ENCODE measurements at regions not wholly inside any gene's neighbourhood (a gene's known extent, or its start where the extent isn't known, plus 50 kb on each side); places are given as distances from the start of the nearest gene placed in this dataset.

DNA sequence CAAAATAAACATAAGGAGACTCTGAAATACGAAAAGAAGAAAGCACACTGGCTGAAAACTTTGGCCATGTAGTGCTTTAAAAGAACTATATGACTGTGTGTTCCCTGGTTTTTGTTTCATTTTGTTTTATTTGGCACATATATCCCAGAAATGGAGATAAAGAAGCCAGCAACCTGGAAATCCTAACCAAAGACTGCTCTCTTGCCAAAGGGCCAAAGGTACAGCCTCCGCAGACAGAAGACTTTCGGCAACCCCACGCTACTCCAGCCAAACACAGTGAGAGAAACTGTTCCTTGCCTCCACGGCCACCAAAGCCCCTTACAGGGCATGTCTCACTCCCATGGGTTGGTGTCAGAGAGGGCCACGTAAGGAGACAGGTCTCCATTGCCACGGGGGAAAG, 381.2 kb upstream of the NETO1 start:
- Histone ChIP-seq H3K4me1 (ENCODE audit: control insufficient read depth in 1 of 2, insufficient read depth in 2 of 2, low read length in 2 of 2) (no peaks in the 10 kb centered on the region), H3K27ac (ENCODE audit: low read length) (no peak overlapping the region), H3K36me3 (ENCODE audit: control insufficient read depth in 1 of 2, insufficient read depth in 2 of 2, low read length in 2 of 2) (no peaks in the 10 kb centered on the region), H3K9me3 (ENCODE audit: control insufficient read depth in 1 of 2, low read length in 2 of 2) (no peaks in the 10 kb centered on the region), H3K4me3 (ENCODE audit: low read depth in 1 of 2, low read length in 2 of 2) (no peak overlapping the region), H3K27me3 (ENCODE audit: low read depth, low read length) (no peaks in the 10 kb centered on the region)

DNA sequence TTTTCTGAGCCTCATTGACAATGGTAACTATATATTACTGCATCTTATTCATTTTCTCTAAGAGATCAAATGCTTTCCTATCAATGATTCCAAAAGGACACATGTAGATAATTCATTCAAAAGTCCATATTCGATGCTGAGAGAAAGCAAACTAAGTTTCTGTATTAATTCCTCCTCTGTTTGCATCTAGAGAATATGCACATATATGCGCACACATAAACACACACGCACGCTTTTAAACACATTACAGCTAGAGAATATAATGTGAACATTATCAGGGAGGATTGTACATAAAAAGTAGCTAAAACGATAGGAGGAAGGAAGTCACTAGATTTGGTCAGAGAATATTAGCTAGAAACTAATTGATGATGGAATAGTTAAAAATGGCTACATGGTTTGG, 379.0 kb upstream of the NETO1 start:
- H3K36me3 ChIP-seq (ENCODE audit: control insufficient read depth in 1 of 2, insufficient read depth in 2 of 2, low read length in 2 of 2), result no peaks in the 10 kb centered on the region
- H3K4me1 ChIP-seq (ENCODE audit: control insufficient read depth in 1 of 2, insufficient read depth in 2 of 2, low read length in 2 of 2), result no peaks in the 10 kb centered on the region
- no peaks in the 10 kb centered on the region for H3K27me3 ChIP-seq (ENCODE audit: low read depth, low read length)
- H3K9me3 ChIP-seq (ENCODE audit: control insufficient read depth in 1 of 2, low read length in 2 of 2), result no peaks in the 10 kb centered on the region
- no peak overlapping the region for H3K4me3 ChIP-seq (ENCODE audit: low read depth in 1 of 2, low read length in 2 of 2)
- no peak overlapping the region for H3K27ac ChIP-seq (ENCODE audit: low read length)

DNA sequence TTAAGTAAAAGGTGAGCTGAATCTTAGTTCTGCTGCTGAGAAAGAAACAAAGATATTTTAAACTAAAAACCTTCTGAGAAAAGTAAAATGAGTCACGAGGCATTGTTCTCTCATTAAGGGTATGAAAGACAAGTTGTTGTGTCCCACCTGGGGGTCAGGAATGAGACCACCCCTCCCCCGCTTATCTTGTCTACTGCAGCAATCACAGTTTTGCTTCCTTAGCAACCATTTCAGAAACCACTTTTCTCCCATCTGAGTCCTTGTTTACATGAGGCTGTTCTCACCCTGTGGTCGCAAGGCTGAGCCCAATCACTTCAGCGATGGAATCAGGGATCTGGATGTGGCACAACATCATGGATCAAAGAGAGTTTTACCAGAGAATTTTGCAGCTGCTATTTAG, 377.6 kb upstream of the NETO1 start:
- no peaks in the 10 kb centered on the region for H3K36me3 ChIP-seq (ENCODE audit: control insufficient read depth in 1 of 2, insufficient read depth in 2 of 2, low read length in 2 of 2)
- H3K27me3 ChIP-seq (ENCODE audit: low read depth, low read length), result no peaks in the 10 kb centered on the region
- H3K4me1 ChIP-seq (ENCODE audit: control insufficient read depth in 1 of 2, insufficient read depth in 2 of 2, low read length in 2 of 2), result no peaks in the 10 kb centered on the region
- no peak overlapping the region for H3K4me3 ChIP-seq (ENCODE audit: low read depth in 1 of 2, low read length in 2 of 2)
- no peaks in the 10 kb centered on the region for H3K9me3 ChIP-seq (ENCODE audit: control insufficient read depth in 1 of 2, low read length in 2 of 2)
- no peak overlapping the region for H3K27ac ChIP-seq (ENCODE audit: low read length)

DNA sequence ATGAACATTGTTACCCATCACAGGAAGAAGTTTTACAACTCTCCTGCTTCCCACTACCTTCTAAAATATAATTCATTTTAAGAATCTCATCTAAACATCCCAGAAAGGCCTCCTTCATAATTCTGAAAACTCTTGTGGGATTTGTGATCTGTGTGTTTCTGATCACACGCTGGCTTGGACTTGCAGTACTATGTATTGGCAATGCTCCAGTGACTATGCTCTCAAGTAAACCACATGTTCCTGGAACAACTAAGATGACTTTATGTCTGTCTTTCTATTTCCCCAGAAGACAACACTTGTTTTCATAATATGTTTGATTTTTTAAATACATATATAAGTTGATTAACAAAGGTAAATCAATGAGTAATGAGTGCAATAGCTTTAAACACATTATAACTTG, 376.6 kb upstream of the NETO1 start:
- no peaks in the 10 kb centered on the region for H3K4me1 ChIP-seq (ENCODE audit: control insufficient read depth in 1 of 2, insufficient read depth in 2 of 2, low read length in 2 of 2)
- no peak overlapping the region for H3K27ac ChIP-seq (ENCODE audit: low read length)
- no peaks in the 10 kb centered on the region for H3K36me3 ChIP-seq (ENCODE audit: control insufficient read depth in 1 of 2, insufficient read depth in 2 of 2, low read length in 2 of 2)
- H3K27me3 ChIP-seq (ENCODE audit: low read depth, low read length), result no peaks in the 10 kb centered on the region
- no peaks in the 10 kb centered on the region for H3K9me3 ChIP-seq (ENCODE audit: control insufficient read depth in 1 of 2, low read length in 2 of 2)
- H3K4me3 ChIP-seq (ENCODE audit: low read depth in 1 of 2, low read length in 2 of 2), result no peak overlapping the region

DNA sequence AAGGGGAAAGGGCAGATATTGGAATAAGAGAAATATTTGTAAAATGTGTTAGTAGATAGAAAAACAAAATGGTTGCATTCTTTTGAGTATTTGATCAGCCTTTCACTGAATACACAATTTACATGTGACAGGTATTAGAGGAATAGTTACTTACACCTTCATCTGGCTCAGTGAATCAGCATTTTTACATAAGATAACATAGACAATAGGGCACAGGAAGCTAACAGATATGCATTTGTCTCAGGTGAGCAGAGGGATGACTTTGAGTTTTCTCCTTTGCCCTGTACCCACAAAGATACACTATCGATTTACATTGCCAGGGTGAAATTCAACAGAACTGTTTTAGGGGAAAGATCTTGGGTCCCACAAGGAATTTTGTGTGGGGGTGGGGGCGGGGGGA, 373.1 kb upstream of the NETO1 start:
- Histone ChIP-seq H3K4me3 (ENCODE audit: low read depth in 1 of 2, low read length in 2 of 2) (no peak overlapping the region), H3K9me3 (ENCODE audit: control insufficient read depth in 1 of 2, low read length in 2 of 2) (no peaks in the 10 kb centered on the region), H3K4me1 (ENCODE audit: control insufficient read depth in 1 of 2, insufficient read depth in 2 of 2, low read length in 2 of 2) (no peaks in the 10 kb centered on the region), H3K27ac (ENCODE audit: low read length) (no peak overlapping the region), H3K27me3 (ENCODE audit: low read depth, low read length) (no peaks in the 10 kb centered on the region), H3K36me3 (ENCODE audit: control insufficient read depth in 1 of 2, insufficient read depth in 2 of 2, low read length in 2 of 2) (no peaks in the 10 kb centered on the region)

DNA sequence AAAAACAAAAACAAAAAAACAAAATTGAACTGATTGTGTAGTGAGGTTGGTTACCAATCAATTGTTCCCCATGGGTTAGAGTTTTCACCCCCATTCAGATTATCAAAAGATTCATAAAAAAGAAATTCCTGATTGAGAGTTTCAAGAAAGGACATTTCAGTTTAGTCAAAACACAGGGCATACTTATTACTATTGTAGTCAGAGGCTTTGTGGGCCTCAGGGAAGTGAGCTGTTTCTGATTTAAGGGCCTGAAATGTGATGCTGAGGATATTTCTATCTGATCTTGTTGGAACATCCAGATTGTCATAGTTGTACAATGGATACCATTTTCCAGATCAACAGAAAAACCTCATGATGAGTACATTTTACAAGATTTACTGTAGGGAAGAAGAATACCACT, 368.1 kb upstream of the NETO1 start:
- Histone ChIP-seq H3K4me3 (ENCODE audit: low read depth in 1 of 2, low read length in 2 of 2) (no peak overlapping the region), H3K27me3 (ENCODE audit: low read depth, low read length) (no peaks in the 10 kb centered on the region), H3K27ac (ENCODE audit: low read length) (no peak overlapping the region), H3K4me1 (ENCODE audit: control insufficient read depth in 1 of 2, insufficient read depth in 2 of 2, low read length in 2 of 2) (no peaks in the 10 kb centered on the region), H3K9me3 (ENCODE audit: control insufficient read depth in 1 of 2, low read length in 2 of 2) (no peaks in the 10 kb centered on the region), H3K36me3 (ENCODE audit: control insufficient read depth in 1 of 2, insufficient read depth in 2 of 2, low read length in 2 of 2) (no peaks in the 10 kb centered on the region)

DNA sequence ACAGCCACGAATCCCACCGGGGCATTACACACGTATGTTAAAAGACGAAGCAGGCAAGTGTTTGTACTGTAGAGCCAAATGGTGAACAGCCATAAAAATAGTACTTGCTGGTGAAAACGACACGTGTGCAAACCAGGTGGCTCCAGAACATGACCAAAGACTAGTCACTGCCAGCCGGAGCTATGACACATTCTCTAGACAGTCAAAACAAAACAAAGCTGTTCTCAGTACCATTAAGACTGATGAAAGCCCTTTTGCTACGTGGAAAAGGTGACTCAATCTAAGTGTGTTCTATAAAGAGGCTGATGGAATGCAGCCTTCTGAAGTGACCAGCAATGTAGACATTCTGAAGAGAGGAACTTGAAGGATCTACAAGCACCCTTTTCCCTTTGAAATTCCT, 367.7 kb upstream of the NETO1 start:
- Histone ChIP-seq H3K4me1 (ENCODE audit: control insufficient read depth in 1 of 2, insufficient read depth in 2 of 2, low read length in 2 of 2) (no peaks in the 10 kb centered on the region), H3K4me3 (ENCODE audit: low read depth in 1 of 2, low read length in 2 of 2) (no peak overlapping the region), H3K27ac (ENCODE audit: low read length) (no peak overlapping the region), H3K36me3 (ENCODE audit: control insufficient read depth in 1 of 2, insufficient read depth in 2 of 2, low read length in 2 of 2) (no peaks in the 10 kb centered on the region), H3K27me3 (ENCODE audit: low read depth, low read length) (no peaks in the 10 kb centered on the region), H3K9me3 (ENCODE audit: control insufficient read depth in 1 of 2, low read length in 2 of 2) (no peaks in the 10 kb centered on the region)

DNA sequence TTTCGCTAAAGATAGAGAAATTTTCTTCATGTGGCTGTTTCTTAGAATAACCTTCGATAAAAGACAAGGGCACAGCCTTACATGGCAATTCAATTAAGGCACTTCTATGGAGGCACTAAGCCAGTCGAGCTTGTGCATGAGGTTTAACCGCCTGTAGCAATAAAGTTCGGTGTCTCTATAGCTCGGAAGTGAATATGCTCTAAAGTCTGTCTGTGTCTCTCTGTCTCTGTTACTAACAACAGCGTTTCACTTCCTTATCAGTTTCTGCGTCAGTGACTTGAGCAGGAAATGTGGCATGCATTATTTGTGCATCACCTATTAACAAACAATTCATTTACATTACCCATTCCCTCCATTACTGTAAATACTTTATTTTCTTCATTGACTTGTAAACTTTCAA, 365.1 kb upstream of the NETO1 start:
- no peaks in the 10 kb centered on the region for H3K27me3 ChIP-seq (ENCODE audit: low read depth, low read length)
- H3K4me1 ChIP-seq (ENCODE audit: control insufficient read depth in 1 of 2, insufficient read depth in 2 of 2, low read length in 2 of 2), result no peaks in the 10 kb centered on the region
- no peaks in the 10 kb centered on the region for H3K9me3 ChIP-seq (ENCODE audit: control insufficient read depth in 1 of 2, low read length in 2 of 2)
- H3K36me3 ChIP-seq (ENCODE audit: control insufficient read depth in 1 of 2, insufficient read depth in 2 of 2, low read length in 2 of 2), result no peaks in the 10 kb centered on the region
- no peak overlapping the region for H3K27ac ChIP-seq (ENCODE audit: low read length)
- H3K4me3 ChIP-seq (ENCODE audit: low read depth in 1 of 2, low read length in 2 of 2), result no peak overlapping the region

DNA sequence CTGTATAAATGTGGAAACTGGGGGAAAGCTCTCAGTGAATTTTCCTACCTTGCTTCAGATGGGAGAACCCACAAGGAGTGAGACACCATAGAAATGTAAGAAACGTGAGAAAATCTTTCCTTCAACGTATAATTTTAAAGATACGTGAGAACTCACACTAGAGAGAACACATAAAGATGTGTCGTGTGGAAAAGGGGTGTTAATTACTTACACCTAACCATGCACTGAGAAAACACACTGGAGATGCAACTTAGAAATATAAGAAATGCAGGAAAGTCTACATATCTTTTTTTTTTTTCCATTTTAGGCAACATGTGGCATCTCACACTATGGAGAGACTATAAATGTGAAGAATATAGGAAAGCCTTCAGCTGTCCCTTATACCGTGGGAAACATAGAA, 352.9 kb upstream of the NETO1 start:
- Histone ChIP-seq H3K27me3 (ENCODE audit: low read depth, low read length) (no peaks in the 10 kb centered on the region), H3K4me3 (ENCODE audit: low read depth in 1 of 2, low read length in 2 of 2) (no peak overlapping the region), H3K9me3 (ENCODE audit: control insufficient read depth in 1 of 2, low read length in 2 of 2) (peaks cover 0 to 21% of the 10 kb centered on the region in 2 donors), H3K4me1 (ENCODE audit: control insufficient read depth in 1 of 2, insufficient read depth in 2 of 2, low read length in 2 of 2) (no peaks in the 10 kb centered on the region), H3K36me3 (ENCODE audit: control insufficient read depth in 1 of 2, insufficient read depth in 2 of 2, low read length in 2 of 2) (no peaks in the 10 kb centered on the region), H3K27ac (ENCODE audit: low read length) (no peak overlapping the region)

DNA sequence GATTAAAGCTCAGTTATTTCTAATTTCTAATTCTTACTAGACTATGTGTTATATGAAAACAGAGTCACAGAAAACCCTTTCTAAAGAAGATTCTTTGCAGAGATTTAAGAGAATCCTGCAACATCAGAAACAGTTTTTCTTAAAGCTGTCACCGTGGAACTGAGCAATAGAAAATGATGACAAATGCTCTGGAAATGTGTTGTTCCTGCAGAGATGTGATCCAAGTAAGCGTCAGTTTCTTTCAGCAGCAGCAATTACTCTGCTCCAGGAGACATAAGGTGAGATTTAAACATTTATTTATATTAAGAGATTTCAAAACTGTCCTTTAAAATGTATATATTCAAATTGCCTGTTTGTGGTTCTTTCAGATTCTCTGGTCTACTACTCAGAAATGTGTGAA, 350.5 kb upstream of the NETO1 start:
- no peak overlapping the region for H3K27ac ChIP-seq (ENCODE audit: low read length)
- no peaks in the 10 kb centered on the region for H3K36me3 ChIP-seq (ENCODE audit: control insufficient read depth in 1 of 2, insufficient read depth in 2 of 2, low read length in 2 of 2)
- no peaks in the 10 kb centered on the region for H3K27me3 ChIP-seq (ENCODE audit: low read depth, low read length)
- no peak overlapping the region for H3K4me3 ChIP-seq (ENCODE audit: low read depth in 1 of 2, low read length in 2 of 2)
- H3K9me3 ChIP-seq (ENCODE audit: control insufficient read depth in 1 of 2, low read length in 2 of 2), result peaks cover 0 to 21% of the 10 kb centered on the region in 2 donors
- no peaks in the 10 kb centered on the region for H3K4me1 ChIP-seq (ENCODE audit: control insufficient read depth in 1 of 2, insufficient read depth in 2 of 2, low read length in 2 of 2)

DNA sequence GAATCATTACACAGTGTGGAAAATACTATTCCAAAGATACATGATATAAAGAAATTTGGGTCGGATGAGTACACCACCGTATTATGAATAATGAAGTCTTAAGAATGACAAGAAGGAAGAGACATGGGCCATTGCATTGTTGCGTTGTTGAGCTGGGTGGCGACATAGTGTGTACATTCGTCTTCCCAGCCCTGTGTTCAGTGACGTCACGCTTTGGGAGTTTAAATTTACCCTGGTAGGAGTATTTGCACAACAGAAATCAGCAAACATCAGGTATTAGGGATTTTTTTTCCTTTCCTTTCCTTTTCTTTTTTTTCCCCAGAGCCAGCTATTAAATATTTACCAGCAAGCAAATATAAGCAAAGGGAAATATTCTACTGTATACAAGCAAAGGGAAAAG, 347.2 kb upstream of the NETO1 start:
- Histone ChIP-seq H3K36me3 (ENCODE audit: control insufficient read depth in 1 of 2, insufficient read depth in 2 of 2, low read length in 2 of 2) (no peaks in the 10 kb centered on the region), H3K4me3 (ENCODE audit: low read depth in 1 of 2, low read length in 2 of 2) (no peak overlapping the region), H3K27me3 (ENCODE audit: low read depth, low read length) (no peaks in the 10 kb centered on the region), H3K4me1 (ENCODE audit: control insufficient read depth in 1 of 2, insufficient read depth in 2 of 2, low read length in 2 of 2) (no peaks in the 10 kb centered on the region), H3K27ac (ENCODE audit: low read length) (no peak overlapping the region), H3K9me3 (ENCODE audit: control insufficient read depth in 1 of 2, low read length in 2 of 2) (peaks cover 0 to 9% of the 10 kb centered on the region in 2 donors)

DNA sequence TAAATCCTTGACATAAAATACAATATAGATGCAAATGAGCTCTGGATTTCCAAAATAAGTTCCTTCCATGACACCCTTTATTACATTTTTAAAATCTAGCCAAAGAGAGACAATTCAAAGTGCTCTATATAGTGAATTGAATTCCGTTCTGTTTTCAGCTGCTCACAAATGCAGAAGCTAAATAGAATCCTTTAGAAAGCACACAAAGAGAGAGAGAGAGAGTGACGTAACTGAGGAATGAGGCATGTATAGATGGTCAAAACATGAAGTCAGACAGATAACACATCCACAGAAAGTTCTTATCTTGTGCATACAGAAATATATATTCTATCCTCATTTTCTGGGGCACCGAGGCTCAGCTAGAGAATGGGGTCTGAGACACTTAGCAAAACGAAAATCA, 344.7 kb upstream of the NETO1 start:
- H3K9me3 ChIP-seq (ENCODE audit: control insufficient read depth in 1 of 2, low read length in 2 of 2), result no peaks in the 10 kb centered on the region

More for the DNA sequence above, 344.7 kb upstream of the NETO1 start:
- Histone ChIP-seq H3K4me1 (ENCODE audit: control insufficient read depth in 1 of 2, insufficient read depth in 2 of 2, low read length in 2 of 2) (no peaks in the 10 kb centered on the region), H3K27ac (ENCODE audit: low read length) (no peak overlapping the region), H3K36me3 (ENCODE audit: control insufficient read depth in 1 of 2, insufficient read depth in 2 of 2, low read length in 2 of 2) (no peaks in the 10 kb centered on the region), H3K4me3 (ENCODE audit: low read depth in 1 of 2, low read length in 2 of 2) (no peak overlapping the region), H3K27me3 (ENCODE audit: low read depth, low read length) (no peaks in the 10 kb centered on the region)
